H1 (cell line): ENCODE measurements at regions not wholly inside any gene's neighbourhood (a gene's known extent, or its start where the extent isn't known, plus 50 kb on each side); places are given as distances from the start of the nearest gene placed in this dataset.
"Not testable (repeated sequence)": the region's sequence is repeated elsewhere in the genome, so short reads cannot be mapped to it uniquely, and the experiment has no call there.

Experiments
- CTCF ChIA-PET: fragments of 300-600 bp; sonication (Branson Sonifier 250); formaldehyde crosslinking; loops from one replicate; lab custom pipeline; 2021; ENCODE audit not compliant: partially characterized antibody; lab: Charles Lee
- POLR2A ChIA-PET: fragments of 300-600 bp; sonication (Branson Sonifier 250); formaldehyde crosslinking; loops from one replicate; lab custom pipeline; 2021; ENCODE audit warnings: inconsistent platforms; ENCODE audit not compliant: partially characterized antibody; lab: Charles Lee
- DNase-seq, 2 experiments: peaks; one replicate each; pipeline versions ENCODE4 v3.0.0 to v3.0.0-alpha.2; 2010 to 2022; ENCODE audit warnings: low spot score in 2 of 2, low read depth in 1 of 2, mixed read lengths in 1 of 2
- FAIRE-seq: peaks from 2 replicates; lab custom pipeline; 2011; peaks lifted over from hg19 to GRCh38; lab: Jason Lieb, UNC
- H2AFZ ChIP-seq: 2 replicates; pipeline ENCODE4 v1.8.1; 2012; ENCODE audit warnings: low read length, inconsistent platforms
- H2AK5ac ChIP-seq: 2 replicates; pipeline ENCODE4 v1.6.1; 2013; ENCODE audit warnings: low read depth, low read length
- H2BK120ac ChIP-seq: replicated peaks from 2 replicates; pipeline ENCODE3; 2013; ENCODE audit warnings: low read depth, low read length, inconsistent platforms
- H2BK12ac ChIP-seq: 2 replicates; pipeline ENCODE4 v1.6.1; 2013; ENCODE audit warnings: low read depth, low read length
- H2BK15ac ChIP-seq: 2 replicates; pipeline ENCODE4 v1.6.1; 2013; ENCODE audit warnings: low read length
- H2BK20ac ChIP-seq: 2 replicates; pipeline ENCODE4 v1.6.1; 2013; ENCODE audit warnings: low read length
- H2BK5ac ChIP-seq: 2 replicates; pipeline ENCODE4 v1.6.1; 2013; ENCODE audit warnings: low read depth, low read length
- H3K14ac ChIP-seq: 2 replicates; pipeline ENCODE4 v1.6.1; 2013; ENCODE audit warnings: inconsistent platforms; ENCODE audit not compliant: insufficient read length
- H3K18ac ChIP-seq: 2 replicates; pipeline ENCODE4 v1.6.1; 2013; ENCODE audit warnings: low read length; ENCODE audit errors: extremely low read depth
- H3K23ac ChIP-seq: 2 replicates; pipeline ENCODE4 v1.6.1; 2013; ENCODE audit warnings: inconsistent platforms; ENCODE audit not compliant: insufficient read length
- H3K23me2 ChIP-seq: 2 replicates; pipeline ENCODE4 v1.6.1; 2013; ENCODE audit warnings: low read depth, low read length
- H3K27ac ChIP-seq: 2 replicates; pipeline ENCODE4 v1.6.1; 2011; ENCODE audit warnings: low read depth, low read length, inconsistent platforms
- H3K27me3 ChIP-seq, 4 experiments: replicated peaks in 1 of 4; 1 replicate in 1 of 4; 2 replicates in 3 of 4; pipeline versions ENCODE4 v1.6.1 to v1.8.1; 2011 to 2013; ENCODE audit warnings: low read length in 3 of 4, mild to moderate bottlenecking in 3 of 4, inconsistent platforms in 2 of 4, mixed read lengths in 2 of 4, moderate library complexity in 1 of 4; ENCODE audit not compliant: control insufficient read depth in 3 of 4, insufficient read depth in 3 of 4; ENCODE audit errors: extremely low read depth in 1 of 4
- H3K36me3 ChIP-seq, 4 experiments: 2 replicates each; pipeline versions ENCODE4 v1.6.1 to v1.8.1; 2011 to 2013; ENCODE audit warnings: mild to moderate bottlenecking in 4 of 4, low read length in 3 of 4, moderate library complexity in 2 of 4, control low read depth in 1 of 4, inconsistent platforms in 1 of 4; ENCODE audit not compliant: insufficient read depth in 4 of 4, control insufficient read depth in 2 of 4
- H3K4ac ChIP-seq: replicated peaks from 2 replicates; pipeline ENCODE3; 2013; ENCODE audit warnings: low read length, low read depth, mixed read lengths, inconsistent platforms; ENCODE audit not compliant: insufficient read length
- H3K4me1 ChIP-seq, 4 experiments: replicated peaks in 1 of 4; 1 replicate in 1 of 4; 2 replicates in 3 of 4; pipeline versions ENCODE4 v1.6.1 to v1.8.1; 2011 to 2013; ENCODE audit warnings: low read length in 3 of 4, inconsistent platforms in 2 of 4, mixed read lengths in 1 of 4; ENCODE audit not compliant: insufficient read depth in 4 of 4, control insufficient read depth in 3 of 4
- H3K4me2 ChIP-seq, 2 experiments: 2 replicates each; pipeline versions ENCODE4 v1.6.1 to v1.8.1; 2011 to 2013; ENCODE audit warnings: low read depth in 2 of 2, low read length in 2 of 2, control low read depth in 1 of 2, inconsistent platforms in 1 of 2, mild to moderate bottlenecking in 1 of 2; ENCODE audit not compliant: insufficient read depth in 1 of 2
- H3K4me3 ChIP-seq, 4 experiments: fragments of 200-600, 300-600 bp in 1 of 4; sonication (generic), shearing (Covaris generic), sonication (Bioruptor Twin) in 1 of 4; 2 replicates each; pipeline versions ENCODE4 v1.5.1 to v1.8.1; 2011 to 2016; ENCODE audit warnings: low read length in 4 of 4, low read depth in 3 of 4, control low read depth in 2 of 4, inconsistent platforms in 2 of 4, mild to moderate bottlenecking in 2 of 4, mixed read lengths in 1 of 4, moderate library complexity in 1 of 4; ENCODE audit not compliant: insufficient read depth in 2 of 4; ENCODE audit errors: extremely low read depth in 1 of 4
- H3K56ac ChIP-seq: replicated peaks from 2 replicates; pipeline ENCODE3; 2013; ENCODE audit warnings: low read depth, mild to moderate bottlenecking, mixed read lengths, low read length, inconsistent platforms; ENCODE audit not compliant: insufficient read length
- H3K79me1 ChIP-seq: 2 replicates; pipeline ENCODE4 v1.6.1; 2013; ENCODE audit warnings: low read depth, low read length, control low read depth
- H3K79me2 ChIP-seq, 2 experiments: 2 replicates each; pipeline versions ENCODE4 v1.6.1 to v1.8.1; 2012 to 2013; ENCODE audit warnings: low read length in 2 of 2, mild to moderate bottlenecking in 2 of 2, inconsistent platforms in 1 of 2; ENCODE audit not compliant: insufficient read depth in 2 of 2, control insufficient read depth in 1 of 2
- H3K9ac ChIP-seq, 4 experiments: replicated peaks in 1 of 4; 1 replicate in 1 of 4; 2 replicates in 3 of 4; pipeline versions ENCODE4 v1.6.1 to v1.8.1; 2011 to 2013; ENCODE audit warnings: low read depth in 3 of 4, low read length in 3 of 4, control low read depth in 2 of 4, mild to moderate bottlenecking in 2 of 4, moderate library complexity in 2 of 4, inconsistent platforms in 1 of 4; ENCODE audit errors: extremely low read depth in 1 of 4
- H3K9me3 ChIP-seq, 2 experiments: 2 replicates each; pipeline versions ENCODE4 v1.6.1 to v1.8.1; 2012 to 2013; ENCODE audit warnings: mild to moderate bottlenecking in 2 of 2, moderate library complexity in 2 of 2, control low read depth in 1 of 2, inconsistent platforms in 1 of 2, low read depth in 1 of 2, low read length in 1 of 2, mixed read lengths in 1 of 2; ENCODE audit not compliant: insufficient read depth in 2 of 2
- H4K20me1 ChIP-seq, 2 experiments: replicated peaks in 1 of 2; 2 replicates each; pipeline versions ENCODE3 to v1.8.1; 2011 to 2013; ENCODE audit warnings: inconsistent platforms in 2 of 2, low read length in 2 of 2, mild to moderate bottlenecking in 1 of 2; ENCODE audit not compliant: insufficient read depth in 2 of 2, control insufficient read depth in 1 of 2
- H4K5ac ChIP-seq: 2 replicates; pipeline ENCODE4 v1.6.1; 2013; ENCODE audit warnings: low read length, low read depth, mixed read lengths, inconsistent platforms; ENCODE audit not compliant: insufficient read length
- H4K8ac ChIP-seq: 2 replicates; pipeline ENCODE4 v1.8.0; 2013; ENCODE audit warnings: mild to moderate bottlenecking, moderate library complexity, low read length, inconsistent platforms; ENCODE audit not compliant: insufficient read depth; ENCODE audit errors: extremely low read depth
- H4K91ac ChIP-seq: replicated peaks from 2 replicates; pipeline ENCODE3; 2013; ENCODE audit warnings: low read length, mixed read lengths, inconsistent platforms; ENCODE audit not compliant: insufficient read length
- WGBS, 2 experiments: shearing (Covaris generic) in 1 of 2; methylation state at CpG; one replicate each; pipeline versions ENCODE4 v1.1.6 to v1.1.7; 2013 to 2015; ENCODE audit warnings: low lambda C conversion rate in 2 of 2, mixed read lengths in 2 of 2, inconsistent platforms in 1 of 2, low coverage in 1 of 2, missing lambda C conversion rate in 1 of 2; ENCODE audit not compliant: insufficient replicate concordance in 2 of 2, insufficient coverage in 1 of 2, insufficient read length in 1 of 2; ENCODE audit errors: extremely low coverage in 1 of 2, missing lambda C conversion rate in 1 of 2; 5-methylcytosine and 5-hydroxymethylcytosine counted together

- H2BK12ac ChIP-seq, CTCF ChIA-PET, H3K4me3 ChIP-seq, H2BK15ac ChIP-seq, H3K79me1 ChIP-seq, POLR2A ChIA-PET, H4K20me1 ChIP-seq, H3K18ac ChIP-seq, H2BK120ac ChIP-seq, H3K4me1 ChIP-seq, H2AFZ ChIP-seq, H3K36me3 ChIP-seq, H3K4me2 ChIP-seq, H2AK5ac ChIP-seq, H3K27ac ChIP-seq, H3K27me3 ChIP-seq, DNase-seq, H4K8ac ChIP-seq, FAIRE-seq, H3K9ac ChIP-seq, H3K4ac ChIP-seq, H4K91ac ChIP-seq, H2BK20ac ChIP-seq, H3K9me3 ChIP-seq, H3K56ac ChIP-seq, H3K23ac ChIP-seq, H3K79me2 ChIP-seq, H2BK5ac ChIP-seq, H3K23me2 ChIP-seq, H4K5ac ChIP-seq, H3K14ac ChIP-seq: not testable (repeated sequence)
- 30% methylated on average over 1 of the region's 19 CpGs; no CpG with 5 or more reads in 1 of the 2 experiments for WGBS, 2 experiments
Observed at GRCh38 chr21:5108048-5108775, 5413.2 kb upstream of the TPTE start.

GRCh38 chr21:5111197-5111596, 5410.2 kb upstream of the TPTE start:
- H4K91ac ChIP-seq, H4K20me1 ChIP-seq, H3K4me2 ChIP-seq, H3K36me3 ChIP-seq, FAIRE-seq, POLR2A ChIA-PET, H4K5ac ChIP-seq, H2BK15ac ChIP-seq, H3K18ac ChIP-seq, H2AK5ac ChIP-seq, H3K79me1 ChIP-seq, DNase-seq, H3K23me2 ChIP-seq, H3K9me3 ChIP-seq, H3K4ac ChIP-seq, H3K56ac ChIP-seq, H2BK120ac ChIP-seq, H3K14ac ChIP-seq, H2BK5ac ChIP-seq, H3K23ac ChIP-seq, H3K27ac ChIP-seq, H3K27me3 ChIP-seq, H3K4me3 ChIP-seq, H2BK20ac ChIP-seq, CTCF ChIA-PET, H2AFZ ChIP-seq, H3K4me1 ChIP-seq, H2BK12ac ChIP-seq, H3K79me2 ChIP-seq, H3K9ac ChIP-seq, H4K8ac ChIP-seq: not testable (repeated sequence)
- WGBS, 2 experiments: 100% methylated on average over 4 of the region's 10 CpGs; no CpG with 5 or more reads in 1 of the 2 experiments
